ENCODE measurements at regions not wholly inside any gene's neighbourhood (a gene's known extent, or its start where the extent isn't known, plus 50 kb on each side); places are given as distances from the start of the nearest gene placed in this dataset.

DNA sequence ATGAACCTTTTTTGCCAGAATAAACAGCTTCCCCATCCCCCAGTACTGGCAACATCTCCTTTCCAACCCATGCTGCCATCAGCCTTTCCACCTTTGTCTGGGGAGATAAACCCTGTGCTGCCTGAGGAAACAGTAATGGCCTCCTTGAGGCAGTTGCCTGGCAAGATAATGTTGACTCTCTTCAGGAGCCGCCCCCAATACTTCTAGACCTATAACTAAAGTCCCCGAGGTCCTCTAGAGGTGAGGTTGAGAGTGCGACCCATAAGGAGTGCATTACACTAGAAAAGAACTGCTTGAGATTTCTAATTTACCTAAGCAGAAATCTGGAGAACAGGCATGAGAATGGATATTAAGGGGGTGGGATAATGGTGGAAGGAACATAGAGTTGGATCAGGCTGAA lies 963.2 kb upstream of the PCDH7 start:
- TF ChIP-seq, protein P1, sequence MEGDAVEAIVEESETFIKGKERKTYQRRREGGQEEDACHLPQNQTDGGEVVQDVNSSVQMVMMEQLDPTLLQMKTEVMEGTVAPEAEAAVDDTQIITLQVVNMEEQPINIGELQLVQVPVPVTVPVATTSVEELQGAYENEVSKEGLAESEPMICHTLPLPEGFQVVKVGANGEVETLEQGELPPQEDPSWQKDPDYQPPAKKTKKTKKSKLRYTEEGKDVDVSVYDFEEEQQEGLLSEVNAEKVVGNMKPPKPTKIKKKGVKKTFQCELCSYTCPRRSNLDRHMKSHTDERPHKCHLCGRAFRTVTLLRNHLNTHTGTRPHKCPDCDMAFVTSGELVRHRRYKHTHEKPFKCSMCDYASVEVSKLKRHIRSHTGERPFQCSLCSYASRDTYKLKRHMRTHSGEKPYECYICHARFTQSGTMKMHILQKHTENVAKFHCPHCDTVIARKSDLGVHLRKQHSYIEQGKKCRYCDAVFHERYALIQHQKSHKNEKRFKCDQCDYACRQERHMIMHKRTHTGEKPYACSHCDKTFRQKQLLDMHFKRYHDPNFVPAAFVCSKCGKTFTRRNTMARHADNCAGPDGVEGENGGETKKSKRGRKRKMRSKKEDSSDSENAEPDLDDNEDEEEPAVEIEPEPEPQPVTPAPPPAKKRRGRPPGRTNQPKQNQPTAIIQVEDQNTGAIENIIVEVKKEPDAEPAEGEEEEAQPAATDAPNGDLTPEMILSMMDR (optimal IDR thresholded peaks at IDR 0.05 in 1 of 3, IDR thresholded peaks at IDR 0.05 in 1 of 3, conservative IDR thresholded peaks at IDR 0.05 in 1 of 3; ENCODE audit: extremely low read depth in 1 of 3, insufficient read depth in 2 of 3, low read length in 3 of 3), result no peak
- TF ChIP-seq EZH2 (IDR thresholded peaks at IDR 0.05; ENCODE audit: low read length), result no peak

Measured in keratinocyte (primary cell).